Neural cell (in vitro differentiated cells): ENCODE measurements at regions not wholly inside any gene's neighbourhood (a gene's known extent, or its start where the extent isn't known, plus 50 kb on each side); places are given as distances from the start of the nearest gene placed in this dataset.

Experiments used
- CTCF ChIP-seq: fragments of 450-650 bp; IDR thresholded peaks from 2 replicates; pipeline ENCODE4 v1.5.1; 2014; ENCODE audit warnings: antibody characterized with exemption, mild to moderate bottlenecking, moderate library complexity; ENCODE audit not compliant: poor library complexity, severe bottlenecking
- EP300 ChIP-seq: fragments of 450-650 bp; conservative IDR thresholded peaks from 2 replicates; pipeline ENCODE4 v1.6.1; 2014; ENCODE audit warnings: antibody characterized with exemption, mild to moderate bottlenecking, moderate library complexity; ENCODE audit not compliant: poor library complexity, severe bottlenecking
- EZH2 ChIP-seq: fragments of 200-600, 300-800 bp; shearing (Covaris generic), sonication (generic); IDR thresholded peaks from 2 replicates; pipeline ENCODE4 v1.6.1; 2014; ENCODE audit warnings: antibody characterized with exemption, low read length, borderline replicate concordance, mild to moderate bottlenecking; ENCODE audit not compliant: insufficient read depth, poor library complexity, severe bottlenecking
- REST ChIP-seq: IDR thresholded peaks from 2 replicates; pipeline ENCODE4 v1.6.1; 2012; ENCODE audit warnings: borderline replicate concordance

- TF ChIP-seq REST = no peak
- no peak for TF ChIP-seq EZH2
- no peak for TF ChIP-seq CTCF
- TF ChIP-seq EP300 = no peak
Measured at GRCh38 chr6:16047435-16047990, 81.4 kb upstream of the MYLIP start.
